ENCODE measurements at regions not wholly inside any gene's neighbourhood (a gene's known extent, or its start where the extent isn't known, plus 50 kb on each side); places are given as distances from the start of the nearest gene placed in this dataset.

DNA sequence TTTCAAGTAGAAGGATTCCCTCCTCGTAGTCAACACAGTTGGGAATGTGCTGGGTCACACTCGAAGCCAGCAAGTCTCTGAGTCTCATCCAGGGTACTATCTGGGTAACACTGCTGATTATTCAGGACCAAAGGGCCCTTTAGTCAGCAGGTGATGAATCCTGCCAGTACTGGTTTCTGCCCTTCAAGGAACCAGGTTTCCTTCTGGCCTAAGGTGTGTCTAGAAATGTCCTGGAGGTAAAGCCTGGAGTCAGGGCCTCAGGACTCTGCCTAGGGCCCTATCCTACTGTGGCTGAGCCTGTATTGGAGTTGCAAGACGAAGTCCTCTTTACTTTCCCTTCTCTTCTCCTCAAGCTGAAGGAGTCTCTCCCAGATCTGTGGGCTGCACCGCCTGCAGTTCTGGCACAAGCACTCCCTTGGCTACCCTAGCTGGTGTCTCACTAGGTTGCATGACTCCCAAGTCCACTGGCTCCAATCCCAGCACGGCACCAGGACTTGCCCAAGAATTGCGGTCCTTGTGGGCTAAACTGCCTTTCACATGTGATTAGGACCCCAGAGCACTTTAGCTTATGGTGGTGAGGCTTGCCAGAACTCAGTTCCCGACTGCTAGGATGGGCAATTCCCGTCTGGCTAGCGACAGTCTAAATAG is 193.7 kb upstream of the PDE3A start:
- TF ChIP-seq CTCF (conservative IDR thresholded peaks at IDR 0.05 in 1 of 2, IDR thresholded peaks at IDR 0.05 in 1 of 2; ENCODE audit: low read depth in 1 of 2, low read length in 2 of 2) (no peak), EZH2 (IDR thresholded peaks at IDR 0.05; ENCODE audit: low read length, missing control alignments) (no peak)

Data from fibroblast of lung (primary cell).